H7 (cell line): ENCODE measurements at regions not wholly inside any gene's neighbourhood (a gene's known extent, or its start where the extent isn't known, plus 50 kb on each side); places are given as distances from the start of the nearest gene placed in this dataset.

Experiments used
- DNase-seq: peaks from one replicate; pipeline ENCODE4 v3.0.0; 2012
- H3K27me3 ChIP-seq: 2 replicates; pipeline ENCODE4 v1.6.0; 2011; ENCODE audit warnings: mild to moderate bottlenecking, low read length; ENCODE audit not compliant: control insufficient read depth, insufficient read depth
- H3K36me3 ChIP-seq: replicated peaks from 2 replicates; pipeline ENCODE4 v1.5.1; 2011; ENCODE audit warnings: low read length; ENCODE audit not compliant: control insufficient read depth, insufficient read depth
- H3K4me3 ChIP-seq: 2 replicates; pipeline ENCODE4 v1.5.1; 2011; ENCODE audit warnings: low read depth, mild to moderate bottlenecking, control low read depth, low read length, moderate library complexity; ENCODE audit not compliant: insufficient read depth

DNA sequence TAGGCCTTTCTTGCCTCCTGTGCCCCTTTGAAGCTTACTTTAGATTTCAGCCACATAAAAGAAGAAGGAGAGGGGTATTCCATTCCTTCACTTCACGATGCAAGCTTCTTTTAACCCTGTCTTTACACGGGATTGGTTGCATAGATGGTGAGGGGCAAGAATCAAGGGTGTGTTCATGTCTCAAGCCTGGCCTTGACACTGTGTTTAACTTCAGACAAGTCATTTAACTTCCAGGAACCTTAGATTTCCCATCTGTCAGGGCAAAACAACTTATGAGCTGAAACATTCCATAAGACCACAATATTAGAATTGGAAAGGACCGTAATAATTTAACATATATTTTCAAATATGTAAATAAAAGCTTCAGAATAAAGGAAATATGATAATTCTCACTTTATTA is 344.5 kb downstream of the MFSD1 start:
- Histone ChIP-seq H3K27me3 (no peaks in the 10 kb centered on the region), H3K36me3 (no peaks in the 10 kb centered on the region), H3K4me3 (no peak overlapping the region)
- no peak for DNase-seq

DNA sequence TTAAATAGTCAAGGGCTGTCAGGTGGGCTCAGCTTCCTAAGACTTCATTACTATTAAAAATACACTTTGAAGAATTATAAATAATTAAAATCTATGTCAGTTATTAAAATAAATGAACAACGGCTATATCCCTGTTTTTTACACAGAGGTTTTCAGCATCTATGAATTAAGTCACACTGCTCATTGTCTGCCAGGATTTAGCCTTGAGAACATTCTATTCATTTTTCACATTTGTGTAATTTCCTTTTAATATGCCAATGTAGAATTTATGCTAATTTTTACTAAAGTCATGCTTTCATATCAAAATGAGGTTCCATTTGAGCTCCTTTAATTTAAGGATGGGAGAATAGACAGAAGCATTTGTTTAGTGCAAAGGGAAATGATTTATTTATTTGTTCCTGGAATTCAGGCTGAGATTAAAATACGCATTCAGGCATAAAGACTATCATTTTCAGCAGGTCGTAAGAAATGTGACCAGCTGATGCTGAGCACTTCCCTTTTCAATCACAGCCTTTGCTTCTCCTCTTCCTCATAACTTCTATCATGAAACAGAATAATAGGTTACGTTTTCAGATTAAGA is 345.1 kb downstream of the MFSD1 start:
- no peak for DNase-seq
- Histone ChIP-seq H3K36me3 (no peaks in the 10 kb centered on the region), H3K27me3 (no peaks in the 10 kb centered on the region), H3K4me3 (no peak overlapping the region)

DNA sequence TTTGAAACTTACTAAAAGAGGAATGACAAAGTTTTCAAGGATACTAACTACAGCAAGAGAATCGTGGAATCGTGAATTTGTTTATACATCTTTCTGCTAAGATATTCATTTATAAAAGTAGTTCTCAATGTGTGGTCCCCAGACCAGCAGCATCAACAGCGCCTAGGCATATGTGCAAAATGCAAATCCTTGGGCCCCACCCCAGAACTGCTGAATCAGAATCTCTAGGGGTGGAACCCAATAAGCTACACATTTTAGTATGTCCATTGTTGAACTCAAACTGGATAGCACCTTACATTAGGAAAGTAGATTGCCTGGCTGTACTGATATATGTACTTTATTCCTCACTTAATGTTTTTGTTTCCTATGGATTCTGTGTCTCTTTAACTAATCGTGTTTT is 346.0 kb downstream of the MFSD1 start:
- Histone ChIP-seq H3K36me3 (no peaks in the 10 kb centered on the region), H3K27me3 (no peaks in the 10 kb centered on the region), H3K4me3 (no peak overlapping the region)
- DNase-seq: no peak

DNA sequence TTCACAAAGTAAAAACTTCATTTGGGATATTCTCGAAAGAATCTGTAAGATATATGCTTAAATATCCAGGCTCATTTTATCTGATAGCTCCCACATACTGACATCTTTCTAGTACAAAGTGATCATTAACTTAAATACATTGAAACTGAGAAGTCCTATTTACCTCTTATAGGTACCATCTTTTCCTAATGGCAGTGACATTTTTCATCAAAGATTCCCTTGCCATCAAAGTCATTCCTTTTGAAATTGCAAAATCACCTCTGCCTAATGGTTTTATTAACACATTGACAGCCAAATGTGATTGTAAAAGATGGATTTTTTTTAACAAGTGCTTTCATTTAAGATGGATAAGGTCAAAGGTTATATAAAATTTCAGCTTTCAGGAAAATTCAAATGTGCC is 346.6 kb downstream of the MFSD1 start:
- no peak for DNase-seq
- no peak overlapping the region for H3K4me3 ChIP-seq
- no peaks in the 10 kb centered on the region for H3K27me3 ChIP-seq
- no peaks in the 10 kb centered on the region for H3K36me3 ChIP-seq

DNA sequence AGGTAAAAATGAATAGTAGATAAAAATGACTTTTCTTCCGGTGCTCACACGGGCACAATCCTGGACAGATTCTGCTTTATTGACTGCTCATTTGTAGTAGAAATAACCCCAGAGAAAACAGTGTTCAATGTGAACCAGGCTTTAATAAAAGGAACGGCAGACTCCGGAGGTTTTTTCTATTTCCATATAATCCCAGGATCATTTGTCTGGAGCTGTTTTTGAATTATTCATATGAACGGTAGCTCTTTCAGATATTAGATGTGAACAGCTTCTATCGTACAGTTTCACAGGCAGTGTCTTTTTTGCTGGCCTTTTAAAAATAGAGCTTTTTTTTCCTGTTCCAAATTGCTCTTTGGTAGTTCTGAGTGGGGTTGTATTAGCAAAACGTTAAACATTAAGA is 347.3 kb downstream of the MFSD1 start:
- Histone ChIP-seq H3K36me3 (no peaks in the 10 kb centered on the region), H3K27me3 (no peaks in the 10 kb centered on the region), H3K4me3 (no peak overlapping the region)
- DNase-seq: no peak

DNA sequence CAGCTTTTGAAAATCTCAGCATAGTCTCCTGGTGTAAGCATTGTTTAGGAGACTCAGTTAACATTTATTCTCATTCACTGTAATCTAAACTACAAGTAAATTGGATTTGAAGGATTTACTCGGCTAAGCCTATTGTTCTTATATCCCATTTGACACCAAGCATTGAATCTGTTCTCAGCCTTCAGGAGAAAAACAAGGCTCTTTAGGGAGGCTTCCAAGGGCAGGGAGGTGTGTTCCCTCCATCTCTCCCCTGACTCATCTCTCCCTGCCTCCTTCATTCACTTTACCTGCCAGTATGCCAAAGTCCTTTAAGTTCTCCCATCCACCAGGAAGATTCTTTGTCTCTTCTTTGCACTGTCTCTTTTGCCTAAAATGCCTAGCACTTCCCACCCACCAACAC is 347.8 kb downstream of the MFSD1 start:
- H3K36me3 ChIP-seq: no peaks in the 10 kb centered on the region
- DNase-seq: no peak
- H3K27me3 ChIP-seq: no peaks in the 10 kb centered on the region

DNA sequence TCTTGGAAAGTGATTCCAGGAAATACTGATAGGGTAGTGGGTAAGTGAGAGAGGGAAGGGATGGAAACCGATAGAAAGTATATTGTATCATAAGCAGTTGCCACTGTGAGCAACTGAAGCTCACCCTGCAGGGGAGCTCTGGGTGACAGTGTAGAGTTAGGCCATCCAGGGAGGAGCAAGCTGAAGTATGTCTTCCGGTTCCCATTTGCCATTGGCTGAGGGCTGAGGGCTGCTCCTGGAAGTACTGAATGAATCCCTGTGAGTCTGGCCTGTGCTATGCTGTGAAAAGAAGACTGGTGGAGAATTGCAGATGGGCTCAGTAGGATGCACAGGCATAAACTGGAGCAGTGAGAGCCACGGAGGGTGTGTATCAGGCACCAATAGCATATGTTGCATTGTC is 348.3 kb downstream of the MFSD1 start:
- H3K36me3 ChIP-seq: no peaks in the 10 kb centered on the region
- no peaks in the 10 kb centered on the region for H3K27me3 ChIP-seq
- peak; percentile 2 for DNase-seq
- no peak overlapping the region for H3K4me3 ChIP-seq

More for the DNA sequence above, 347.8 kb downstream of the MFSD1 start:
- no peak overlapping the region for H3K4me3 ChIP-seq

DNA sequence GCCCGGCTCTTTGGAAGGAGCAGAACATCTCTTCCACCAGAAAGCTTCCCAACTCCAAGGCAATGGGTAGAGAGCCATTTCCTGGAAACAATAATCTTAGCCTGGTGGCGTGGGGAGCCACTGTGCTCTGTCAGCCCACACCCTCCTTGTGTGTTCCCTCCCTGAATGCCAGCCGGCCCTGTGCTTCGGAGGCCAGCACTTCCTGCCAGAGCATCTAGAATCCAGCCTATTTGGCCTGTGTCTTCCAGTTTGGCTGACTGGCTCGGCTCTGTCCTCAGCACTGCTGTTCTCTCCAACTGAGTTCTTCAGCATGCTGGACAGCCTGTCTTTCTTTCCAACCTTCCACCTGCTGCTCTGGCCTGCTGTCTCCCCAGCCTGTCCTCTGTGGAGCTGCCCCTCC is 349.3 kb downstream of the MFSD1 start:
- Histone ChIP-seq H3K36me3 (no peaks in the 10 kb centered on the region), H3K4me3 (no peak overlapping the region), H3K27me3 (no peaks in the 10 kb centered on the region)
- no peak for DNase-seq

DNA sequence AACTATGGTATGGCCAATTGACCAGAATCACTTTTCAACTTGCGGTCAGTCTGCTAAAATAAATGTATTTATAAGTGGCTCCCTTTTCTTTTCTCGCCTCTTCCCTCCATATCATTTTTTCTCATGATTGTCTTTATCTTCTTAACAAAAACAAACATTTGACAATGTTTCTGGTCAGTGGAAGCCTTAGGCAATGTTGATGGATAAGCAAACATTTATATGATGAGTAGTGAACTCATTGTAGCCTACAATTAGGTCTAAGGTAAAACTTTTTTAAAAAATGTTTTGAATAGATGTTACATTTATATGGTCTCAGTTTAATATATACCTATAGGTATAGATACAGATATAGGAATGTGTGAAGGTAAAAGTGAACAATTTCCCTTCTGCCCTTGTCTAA is 355.4 kb downstream of the MFSD1 start:
- DNase-seq: no peak
- no peak overlapping the region for H3K4me3 ChIP-seq
- H3K27me3 ChIP-seq: no peaks in the 10 kb centered on the region
- H3K36me3 ChIP-seq: no peaks in the 10 kb centered on the region

DNA sequence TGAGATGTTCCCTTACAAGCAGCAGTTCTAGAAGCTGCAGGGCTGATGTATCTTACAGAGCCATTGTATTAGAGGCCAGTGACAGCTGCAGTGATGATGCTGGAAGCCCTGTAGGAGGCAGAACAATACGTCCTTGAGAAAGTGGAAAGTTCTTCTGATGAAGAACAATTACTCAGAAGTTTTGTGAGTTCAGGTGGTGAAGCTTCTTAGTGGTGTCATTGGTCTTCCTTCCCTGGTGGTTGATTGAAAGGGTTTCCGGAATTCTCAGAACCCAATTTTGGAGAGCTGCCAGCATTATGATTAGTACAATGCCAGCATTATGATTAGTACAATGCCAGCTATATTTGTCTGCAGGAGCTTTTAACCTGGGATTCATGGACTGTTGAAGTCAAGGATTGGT is 356.4 kb downstream of the MFSD1 start:
- Histone ChIP-seq H3K4me3 (no peak overlapping the region), H3K36me3 (no peaks in the 10 kb centered on the region), H3K27me3 (no peaks in the 10 kb centered on the region)
- no peak for DNase-seq

DNA sequence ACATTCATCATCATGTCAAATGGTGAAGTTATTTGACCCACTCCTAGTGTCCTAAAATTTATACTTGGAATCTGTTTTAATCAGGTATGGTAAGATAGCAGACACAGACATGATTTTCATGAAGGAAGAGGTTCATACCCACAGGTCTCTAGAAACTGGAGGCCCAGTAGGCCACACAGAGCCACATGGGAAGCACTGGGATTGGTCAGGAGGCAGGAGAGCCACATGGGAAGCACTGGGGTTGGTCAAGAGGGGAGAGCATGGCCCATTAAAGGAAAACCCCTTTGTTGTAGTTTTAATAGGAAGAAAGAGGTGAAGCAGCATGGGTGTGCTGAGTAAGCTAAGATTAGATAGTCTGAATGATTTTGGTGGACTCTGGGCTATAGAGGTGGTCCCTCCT is 356.9 kb downstream of the MFSD1 start:
- no peak for DNase-seq
- Histone ChIP-seq H3K27me3 (no peaks in the 10 kb centered on the region), H3K36me3 (no peaks in the 10 kb centered on the region), H3K4me3 (no peak overlapping the region)

DNA sequence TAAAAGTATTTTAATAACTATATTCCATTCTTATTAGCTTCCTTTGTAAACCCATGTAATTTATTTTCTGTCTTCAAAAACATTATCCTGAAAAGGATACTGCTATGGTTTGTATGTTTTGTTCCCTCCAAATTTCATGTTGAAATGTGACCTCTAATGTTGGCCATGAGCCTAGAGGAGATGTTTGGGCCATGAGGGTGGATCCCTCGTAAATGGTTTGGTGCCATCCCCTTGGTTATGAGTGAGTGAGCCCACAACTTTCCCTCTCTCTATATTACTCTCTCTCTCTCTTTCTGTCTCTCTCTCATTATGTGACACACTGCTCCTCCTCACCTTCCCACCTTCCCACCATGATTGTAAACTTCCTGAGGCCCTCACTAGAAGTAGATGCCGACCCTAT is 357.7 kb downstream of the MFSD1 start:
- no peaks in the 10 kb centered on the region for H3K27me3 ChIP-seq
- H3K36me3 ChIP-seq: no peaks in the 10 kb centered on the region
- H3K4me3 ChIP-seq: no peak overlapping the region
- DNase-seq: no peak

DNA sequence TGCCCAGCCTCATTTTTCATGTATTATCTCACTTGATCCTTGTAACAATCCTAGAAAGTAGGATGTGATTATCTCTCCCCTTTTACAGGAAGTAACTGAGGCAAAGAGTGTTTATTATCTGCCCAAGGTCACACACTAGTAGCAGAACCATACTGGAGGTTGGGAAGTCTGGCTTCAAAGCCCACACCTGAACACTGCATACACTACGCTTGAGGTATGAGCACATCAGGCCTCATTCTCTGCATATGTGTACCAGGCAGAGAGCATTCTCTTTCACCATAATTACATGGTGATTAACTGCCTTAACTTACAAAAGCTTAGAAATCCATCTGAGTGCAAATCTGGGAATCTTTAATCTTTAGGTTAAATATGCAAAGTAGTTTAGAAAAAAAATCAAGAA is 361.8 kb downstream of the MFSD1 start:
- H3K4me3 ChIP-seq: no peak overlapping the region
- H3K27me3 ChIP-seq: no peaks in the 10 kb centered on the region
- DNase-seq: no peak
- H3K36me3 ChIP-seq: no peaks in the 10 kb centered on the region

DNA sequence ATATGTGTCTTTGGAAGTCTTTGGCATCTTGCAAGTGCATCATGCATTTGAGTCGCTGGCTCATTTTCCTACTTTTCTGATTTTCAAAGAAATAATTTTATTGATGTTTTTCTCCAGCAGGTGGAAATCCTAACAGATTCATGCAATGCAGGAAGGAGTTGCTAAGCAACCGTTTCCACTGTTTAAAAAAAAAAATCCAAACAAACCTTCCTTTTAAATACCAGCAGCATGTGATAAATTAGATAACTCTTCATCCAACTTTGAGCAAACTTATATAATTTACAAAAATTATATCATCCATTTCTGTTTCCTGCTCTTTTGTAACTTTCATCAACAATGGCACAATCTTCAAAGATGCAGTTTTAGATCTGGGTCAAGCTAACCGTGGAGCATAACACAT is 364.1 kb downstream of the MFSD1 start:
- H3K4me3 ChIP-seq: no peak overlapping the region
- no peaks in the 10 kb centered on the region for H3K36me3 ChIP-seq
- H3K27me3 ChIP-seq: no peaks in the 10 kb centered on the region
- DNase-seq: no peak

DNA sequence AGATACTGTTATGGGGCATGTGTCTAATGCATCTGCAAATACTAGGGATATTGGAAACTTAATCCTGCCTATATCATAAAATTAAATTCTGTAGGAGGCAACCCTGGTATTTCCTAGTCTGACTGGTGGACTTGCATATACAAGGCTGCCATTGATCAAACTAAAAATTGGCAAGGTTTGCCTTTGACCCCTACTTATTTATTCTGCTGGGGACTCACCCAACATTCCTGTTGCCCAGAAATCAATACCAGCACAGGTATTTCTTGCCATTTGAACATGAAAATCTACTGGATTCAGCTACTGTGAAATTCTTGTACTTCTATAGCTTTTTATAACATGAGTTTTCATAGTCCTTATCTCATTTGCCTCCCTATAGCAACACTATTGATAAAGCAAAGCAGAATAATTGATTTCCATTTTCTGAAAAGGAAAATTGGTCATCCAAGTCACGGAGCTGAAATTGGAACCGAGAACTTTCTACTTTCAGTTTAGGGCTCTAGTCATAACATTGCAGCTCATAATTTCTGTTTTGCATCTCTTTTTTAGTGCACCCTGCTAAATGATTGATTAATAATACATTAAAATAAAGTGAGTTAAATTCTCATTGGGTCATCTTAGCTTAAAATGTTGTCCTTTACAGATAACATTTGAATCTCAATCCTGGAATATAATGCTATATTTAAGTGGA is 365.2 kb downstream of the MFSD1 start:
- no peaks in the 10 kb centered on the region for H3K36me3 ChIP-seq
- no peak for DNase-seq
- no peak overlapping the region for H3K4me3 ChIP-seq
- H3K27me3 ChIP-seq: no peaks in the 10 kb centered on the region

DNA sequence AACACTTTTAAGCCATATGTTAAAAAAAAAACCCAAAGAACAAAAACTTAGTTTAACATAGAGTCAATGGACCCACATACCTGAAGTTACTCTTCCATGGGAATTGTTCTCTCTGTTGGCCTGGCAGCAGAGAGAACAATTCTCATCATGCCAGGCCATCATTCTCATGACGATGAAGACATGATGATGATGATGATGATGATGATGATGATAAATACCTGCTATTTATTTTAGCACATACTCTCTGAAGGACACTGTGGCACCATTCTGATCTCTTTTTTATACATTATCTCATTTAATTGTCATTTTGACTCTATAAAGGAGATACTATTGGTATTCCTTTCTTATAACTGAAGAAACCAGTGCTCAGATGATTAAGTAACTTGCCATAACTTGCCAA is 366.9 kb downstream of the MFSD1 start:
- Histone ChIP-seq H3K27me3 (no peaks in the 10 kb centered on the region), H3K4me3 (no peak overlapping the region), H3K36me3 (no peaks in the 10 kb centered on the region)
- no peak for DNase-seq
